ENCODE measurements at regions not wholly inside any gene's neighbourhood (a gene's known extent, or its start where the extent isn't known, plus 50 kb on each side); places are given as distances from the start of the nearest gene placed in this dataset.

GRCh38 chr2:11043245-11043644, 112.0 kb upstream of the SLC66A3 start:
- no peaks in the 10 kb centered on the region for H3K79me2 ChIP-seq (ENCODE audit: insufficient read depth, low read length)
- no peak overlapping the region for H3K4me3 ChIP-seq (ENCODE audit: low read length, poor library complexity, severe bottlenecking)
- H2AFZ ChIP-seq (ENCODE audit: low read length): no peak overlapping the region
- no peak overlapping the region for H3K9ac ChIP-seq (ENCODE audit: low read depth, low read length, poor library complexity, severe bottlenecking)
- no peaks in the 10 kb centered on the region for H4K20me1 ChIP-seq (ENCODE audit: insufficient read depth, low read length, poor library complexity, severe bottlenecking)
- H3K4me1 ChIP-seq (ENCODE audit: insufficient read depth, low read length, poor library complexity, severe bottlenecking): no peaks in the 10 kb centered on the region
- H3K27me3 ChIP-seq (ENCODE audit: insufficient read depth, low read length, poor library complexity, severe bottlenecking): no peaks in the 10 kb centered on the region
- no peaks in the 10 kb centered on the region for H3K9me2 ChIP-seq (replicated peaks; ENCODE audit: low read depth, low read length)
- TF ChIP-seq EZH2phosphoT487 (IDR thresholded peaks at IDR 0.05; ENCODE audit: borderline replicate concordance) (no peak), CTCF (conservative IDR thresholded peaks at IDR 0.05; ENCODE audit: low read length) (no peak)
- H3K36me3 ChIP-seq (ENCODE audit: insufficient read depth, low read length): no peaks in the 10 kb centered on the region
- H3K4me2 ChIP-seq (ENCODE audit: low read depth, low read length, poor library complexity, severe bottlenecking): no peak overlapping the region
- no peaks in the 10 kb centered on the region for H3F3A ChIP-seq (ENCODE audit: low read depth)
- H3K9me3 ChIP-seq (ENCODE audit: insufficient read depth, low read depth, low read length): peaks cover 6% of the 10 kb centered on the region; the same call in 1 of the 2 replicates

- H4K20me1 ChIP-seq (ENCODE audit: insufficient read depth, low read length, poor library complexity, severe bottlenecking): no peaks in the 10 kb centered on the region
- no peaks in the 10 kb centered on the region for H3F3A ChIP-seq (ENCODE audit: low read depth)
- no peak overlapping the region for H2AFZ ChIP-seq (ENCODE audit: low read length)
- no peak for TF ChIP-seq CTCF (conservative IDR thresholded peaks at IDR 0.05; ENCODE audit: low read length)
- TF ChIP-seq EZH2phosphoT487 (IDR thresholded peaks at IDR 0.05; ENCODE audit: borderline replicate concordance): no peak
- H3K4me2 ChIP-seq (ENCODE audit: low read depth, low read length, poor library complexity, severe bottlenecking): no peak overlapping the region
- H3K79me2 ChIP-seq (ENCODE audit: insufficient read depth, low read length): no peaks in the 10 kb centered on the region
- H3K9me3 ChIP-seq (ENCODE audit: insufficient read depth, low read depth, low read length): peaks cover 3% of the 10 kb centered on the region; the same call in 1 of the 2 replicates
- H3K4me3 ChIP-seq (ENCODE audit: low read length, poor library complexity, severe bottlenecking): no peak overlapping the region
- no peaks in the 10 kb centered on the region for H3K9me2 ChIP-seq (replicated peaks; ENCODE audit: low read depth, low read length)
- no peak overlapping the region for H3K9ac ChIP-seq (ENCODE audit: low read depth, low read length, poor library complexity, severe bottlenecking)
- H3K27me3 ChIP-seq (ENCODE audit: insufficient read depth, low read length, poor library complexity, severe bottlenecking): no peaks in the 10 kb centered on the region
- H3K4me1 ChIP-seq (ENCODE audit: insufficient read depth, low read length, poor library complexity, severe bottlenecking): no peaks in the 10 kb centered on the region
- H3K36me3 ChIP-seq (ENCODE audit: insufficient read depth, low read length): no peaks in the 10 kb centered on the region
Measured at GRCh38 chr2:11044201-11044600, 111.1 kb upstream of the SLC66A3 start.

GRCh38 chr2:11045294-11045693, 110.0 kb upstream of the SLC66A3 start:
- no peaks in the 10 kb centered on the region for H3K36me3 ChIP-seq (ENCODE audit: insufficient read depth, low read length)
- no peak overlapping the region for H2AFZ ChIP-seq (ENCODE audit: low read length)
- H3K4me1 ChIP-seq (ENCODE audit: insufficient read depth, low read length, poor library complexity, severe bottlenecking): no peaks in the 10 kb centered on the region
- no peak for TF ChIP-seq EZH2phosphoT487 (IDR thresholded peaks at IDR 0.05; ENCODE audit: borderline replicate concordance)
- no peak for TF ChIP-seq CTCF (conservative IDR thresholded peaks at IDR 0.05; ENCODE audit: low read length)
- H3K9ac ChIP-seq (ENCODE audit: low read depth, low read length, poor library complexity, severe bottlenecking): no peak overlapping the region
- H3K4me3 ChIP-seq (ENCODE audit: low read length, poor library complexity, severe bottlenecking): no peak overlapping the region
- no peaks in the 10 kb centered on the region for H4K20me1 ChIP-seq (ENCODE audit: insufficient read depth, low read length, poor library complexity, severe bottlenecking)
- no peaks in the 10 kb centered on the region for H3K79me2 ChIP-seq (ENCODE audit: insufficient read depth, low read length)
- no peak overlapping the region for H3K4me2 ChIP-seq (ENCODE audit: low read depth, low read length, poor library complexity, severe bottlenecking)
- H3F3A ChIP-seq (ENCODE audit: low read depth): no peaks in the 10 kb centered on the region
- no peaks in the 10 kb centered on the region for H3K27me3 ChIP-seq (ENCODE audit: insufficient read depth, low read length, poor library complexity, severe bottlenecking)
- H3K9me2 ChIP-seq (replicated peaks; ENCODE audit: low read depth, low read length): no peaks in the 10 kb centered on the region
- H3K9me3 ChIP-seq (ENCODE audit: insufficient read depth, low read depth, low read length): no peaks in the 10 kb centered on the region
